ENCODE measurements at regions not wholly inside any gene's neighbourhood (a gene's known extent, or its start where the extent isn't known, plus 50 kb on each side); places are given as distances from the start of the nearest gene placed in this dataset.

GRCh38 chr11:113602483-113602882, 103.6 kb downstream of the TMPRSS5 start:
- Mint-ChIP-seq H3K4me1 (ENCODE audit: low read depth, unreplicated experiment) (no peaks in the 10 kb centered on the region), H3K27ac (ENCODE audit: unreplicated experiment) (no peak overlapping the region), H3K36me3 (ENCODE audit: low read depth, unreplicated experiment) (peaks cover 2% of the 10 kb centered on the region), H3K4me3 (ENCODE audit: unreplicated experiment) (no peak overlapping the region), H3K9me3 (ENCODE audit: unreplicated experiment) (peaks cover 10% of the 10 kb centered on the region), H3K27me3 (ENCODE audit: low read depth, unreplicated experiment) (peaks cover 9% of the 10 kb centered on the region)
- TF ChIP-seq EZH2 (IDR thresholded peaks at IDR 0.05; ENCODE audit: insufficient read depth, low read length) (no peak), CTCF (IDR thresholded peaks at IDR 0.05; ENCODE audit: insufficient read depth, low read depth, low read length) (no peak)
- H3K27ac ChIP-seq (ENCODE audit: low read depth, low read length) = no peak overlapping the region
- H2AFZ ChIP-seq (ENCODE audit: low read depth, low read length) = no peak overlapping the region
- H3K4me3 ChIP-seq (ENCODE audit: insufficient read depth, low read depth, low read length) = no peak overlapping the region
- no peaks in the 10 kb centered on the region for H3K79me2 ChIP-seq (ENCODE audit: insufficient read depth, low read length)
- peaks cover 5% of the 10 kb centered on the region for H3K4me1 ChIP-seq (ENCODE audit: insufficient read depth, low read length)
- H3K36me3 ChIP-seq (ENCODE audit: insufficient read depth, low read length) = no peaks in the 10 kb centered on the region
- H4K20me1 ChIP-seq (ENCODE audit: insufficient read depth, low read length) = no peaks in the 10 kb centered on the region
- peaks cover 4% of the 10 kb centered on the region for H3K9me3 ChIP-seq (ENCODE audit: insufficient read depth, low read depth, low read length)
- FAIRE-seq = no peak
- DNase-seq (ENCODE audit: low read depth) = no peak
- no peak overlapping the region for H3K4me2 ChIP-seq (ENCODE audit: low read length)
- H3K9ac ChIP-seq (ENCODE audit: low read length) = no peak overlapping the region
- H3K27me3 ChIP-seq (ENCODE audit: insufficient read depth, low read length) = no peaks in the 10 kb centered on the region

DNA sequence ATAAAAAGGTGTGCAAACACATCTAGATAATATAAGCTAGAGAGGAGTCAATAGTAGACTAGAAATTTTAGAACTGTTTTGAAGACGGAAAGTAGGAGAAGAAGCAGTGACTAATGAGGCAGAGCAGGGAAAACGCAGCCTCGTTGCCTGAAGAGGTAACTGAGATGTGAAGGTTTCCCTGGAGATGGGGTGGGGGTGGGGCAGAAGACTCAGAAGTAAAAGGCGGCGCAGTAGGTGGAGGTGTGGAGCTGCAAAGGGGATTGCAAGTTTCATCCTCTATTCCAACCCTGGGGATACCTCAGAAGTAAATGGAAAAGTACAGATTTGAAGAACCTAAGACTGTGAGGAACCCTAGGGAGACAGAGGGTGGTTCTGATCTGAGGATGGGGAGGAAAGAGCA, 109.5 kb downstream of the TMPRSS5 start:
- H3K4me2 ChIP-seq (ENCODE audit: low read length) = no peak overlapping the region
- Mint-ChIP-seq H3K4me3 (ENCODE audit: unreplicated experiment) (no peak overlapping the region), H3K9me3 (ENCODE audit: unreplicated experiment) (peaks cover 8% of the 10 kb centered on the region), H3K27ac (ENCODE audit: unreplicated experiment) (no peak overlapping the region), H3K27me3 (ENCODE audit: low read depth, unreplicated experiment) (peaks cover 2% of the 10 kb centered on the region), H3K4me1 (ENCODE audit: low read depth, unreplicated experiment) (no peaks in the 10 kb centered on the region), H3K36me3 (ENCODE audit: low read depth, unreplicated experiment) (no peaks in the 10 kb centered on the region)
- peaks cover 3% of the 10 kb centered on the region for H3K9me3 ChIP-seq (ENCODE audit: insufficient read depth, low read depth, low read length)
- no peak overlapping the region for H2AFZ ChIP-seq (ENCODE audit: low read depth, low read length)
- no peak for DNase-seq (ENCODE audit: low read depth)
- no peak overlapping the region for H3K27ac ChIP-seq (ENCODE audit: low read depth, low read length)
- no peaks in the 10 kb centered on the region for H4K20me1 ChIP-seq (ENCODE audit: insufficient read depth, low read length)
- H3K27me3 ChIP-seq (ENCODE audit: insufficient read depth, low read length) = no peaks in the 10 kb centered on the region
- no peak for FAIRE-seq
- no peak overlapping the region for H3K4me3 ChIP-seq (ENCODE audit: insufficient read depth, low read depth, low read length)
- H3K79me2 ChIP-seq (ENCODE audit: insufficient read depth, low read length) = no peaks in the 10 kb centered on the region
- H3K4me1 ChIP-seq (ENCODE audit: insufficient read depth, low read length) = no peaks in the 10 kb centered on the region
- H3K9ac ChIP-seq (ENCODE audit: low read length) = no peak overlapping the region
- no peaks in the 10 kb centered on the region for H3K36me3 ChIP-seq (ENCODE audit: insufficient read depth, low read length)
- TF ChIP-seq CTCF (IDR thresholded peaks at IDR 0.05; ENCODE audit: insufficient read depth, low read depth, low read length) (no peak), EZH2 (IDR thresholded peaks at IDR 0.05; ENCODE audit: insufficient read depth, low read length) (no peak)

GRCh38 chr11:113595810-113596594, 110.1 kb downstream of the TMPRSS5 start:
- no peak for FAIRE-seq
- no peaks in the 10 kb centered on the region for H3K79me2 ChIP-seq (ENCODE audit: insufficient read depth, low read length)
- H3K4me3 ChIP-seq (ENCODE audit: insufficient read depth, low read depth, low read length) = no peak overlapping the region
- H3K4me1 ChIP-seq (ENCODE audit: insufficient read depth, low read length) = no peaks in the 10 kb centered on the region
- H3K9me3 ChIP-seq (ENCODE audit: insufficient read depth, low read depth, low read length) = peaks cover 3% of the 10 kb centered on the region
- H4K20me1 ChIP-seq (ENCODE audit: insufficient read depth, low read length) = no peaks in the 10 kb centered on the region
- H3K27me3 Mint-ChIP-seq (ENCODE audit: low read depth, unreplicated experiment) = no peaks in the 10 kb centered on the region
- H3K27ac ChIP-seq (ENCODE audit: low read depth, low read length) = no peak overlapping the region
- TF ChIP-seq EZH2 (IDR thresholded peaks at IDR 0.05; ENCODE audit: insufficient read depth, low read length) (no peak), CTCF (IDR thresholded peaks at IDR 0.05; ENCODE audit: insufficient read depth, low read depth, low read length) (no peak)
- H3K36me3 ChIP-seq (ENCODE audit: insufficient read depth, low read length) = no peaks in the 10 kb centered on the region
- no peaks in the 10 kb centered on the region for H3K27me3 ChIP-seq (ENCODE audit: insufficient read depth, low read length)
- no peak overlapping the region for H2AFZ ChIP-seq (ENCODE audit: low read depth, low read length)
- no peak overlapping the region for H3K4me2 ChIP-seq (ENCODE audit: low read length)
- peaks cover 8% of the 10 kb centered on the region for H3K9me3 Mint-ChIP-seq (ENCODE audit: unreplicated experiment)
- no peak overlapping the region for H3K27ac Mint-ChIP-seq (ENCODE audit: unreplicated experiment)
- H3K4me1 Mint-ChIP-seq (ENCODE audit: low read depth, unreplicated experiment) = no peaks in the 10 kb centered on the region
- H3K36me3 Mint-ChIP-seq (ENCODE audit: low read depth, unreplicated experiment) = no peaks in the 10 kb centered on the region
- H3K4me3 Mint-ChIP-seq (ENCODE audit: unreplicated experiment) = no peak overlapping the region
- no peak for DNase-seq (ENCODE audit: low read depth)
- no peak overlapping the region for H3K9ac ChIP-seq (ENCODE audit: low read length)

Data from astrocyte (in vitro differentiated cells and primary cell).